ENCODE measurements at regions not wholly inside any gene's neighbourhood (a gene's known extent, or its start where the extent isn't known, plus 50 kb on each side); places are given as distances from the start of the nearest gene placed in this dataset.
A peak's percentile ranks its signal among the peaks of the same experiment; 100 is the strongest.

DNA sequence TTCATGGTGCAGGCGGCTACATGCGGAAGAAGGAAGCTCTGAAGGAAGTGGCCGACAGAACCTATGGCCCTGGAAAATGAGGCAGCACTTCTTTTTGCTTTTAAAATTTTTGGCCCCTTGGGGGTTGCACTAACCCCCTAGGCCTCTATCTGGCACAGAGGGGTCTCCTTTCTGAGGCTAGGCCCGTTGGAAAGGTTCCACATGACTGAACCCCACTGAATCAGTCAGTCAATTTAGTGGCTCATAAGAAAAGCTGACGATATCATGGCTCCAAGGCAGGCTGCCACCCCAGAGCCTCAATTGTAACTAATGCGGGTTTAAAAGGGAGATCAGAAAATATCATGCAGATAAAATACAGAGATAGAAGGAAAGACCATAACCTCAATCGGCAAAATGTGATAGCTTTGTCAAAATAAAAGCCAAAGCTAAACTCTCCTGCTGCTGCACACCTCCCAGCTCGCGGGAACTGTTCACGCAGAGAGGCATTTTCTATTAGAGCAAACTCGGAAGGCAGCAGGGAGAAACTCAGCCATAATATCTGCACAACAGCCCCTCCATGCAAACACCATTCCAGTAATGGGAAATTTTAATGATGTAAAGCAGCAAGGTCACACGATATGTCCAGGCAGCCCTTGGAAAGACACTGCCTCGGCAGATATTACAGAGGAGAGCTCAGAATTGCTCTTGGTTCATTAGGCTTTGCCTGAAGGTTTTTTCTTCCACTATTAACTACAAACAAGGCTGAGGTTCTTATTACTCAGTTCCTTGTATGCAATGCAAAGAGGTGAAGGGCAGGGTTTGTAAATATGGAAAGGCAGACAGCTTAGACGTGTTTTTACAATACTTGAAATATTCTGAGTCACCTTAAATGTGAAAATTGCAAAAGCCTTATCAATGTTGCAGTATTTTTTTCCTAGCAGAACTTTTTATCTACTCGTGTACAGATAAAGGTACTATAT lies 200.4 kb upstream of the PMFBP1 start:
- H3K4ac ChIP-seq (replicated peaks; ENCODE audit: insufficient read length, low read depth, low read length), result no peak overlapping the region
- no peak overlapping the region for H3K27ac ChIP-seq (ENCODE audit: low read depth, low read length)
- no peak overlapping the region for H3K14ac ChIP-seq (ENCODE audit: insufficient read length)
- no peaks in the 10 kb centered on the region for H3K9me3 ChIP-seq (ENCODE audit: insufficient read depth in 2 of 2, low read depth in 1 of 2, low read length in 1 of 2)
- no peak overlapping the region for H2AFZ ChIP-seq (ENCODE audit: low read length)
- H3K56ac ChIP-seq (replicated peaks; ENCODE audit: insufficient read length, low read depth, low read length), result no peak overlapping the region
- no peak for FAIRE-seq
- no peak overlapping the region; a peak in 1 of 4 replicates for H3K4me2 ChIP-seq (ENCODE audit: insufficient read depth in 1 of 2, low read depth in 2 of 2, low read length in 2 of 2)
- H3K4me3 ChIP-seq (ENCODE audit: extremely low read depth in 1 of 4, insufficient read depth in 2 of 4, low read depth in 3 of 4, low read length in 4 of 4), result no peak overlapping the region
- no peak overlapping the region for H2BK15ac ChIP-seq (ENCODE audit: low read length)
- H2BK120ac ChIP-seq (replicated peaks; ENCODE audit: low read depth, low read length), result no peak overlapping the region
- no peaks in the 10 kb centered on the region for H4K20me1 ChIP-seq (replicated peaks in 1 of 2; ENCODE audit: control insufficient read depth in 1 of 2, insufficient read depth in 2 of 2, low read length in 2 of 2)
- H2BK20ac ChIP-seq (ENCODE audit: low read length), result no peak overlapping the region
- CTCF ChIA-PET (ENCODE audit: partially characterized antibody), result interaction anchor here (0.5 to 2.0 kb wide), 6 partner anchors 15 to 248 kb away, joined by 3 to 7 read pairs (median 4); no protein-coding TSS in a partner anchor
- no peak overlapping the region for H2AK5ac ChIP-seq (ENCODE audit: low read depth, low read length)
- no peak for DNase-seq (ENCODE audit: low read depth in 1 of 2, low spot score in 2 of 2)
- no peak overlapping the region for H4K5ac ChIP-seq (ENCODE audit: insufficient read length, low read depth, low read length)
- H3K23me2 ChIP-seq (ENCODE audit: low read depth, low read length), result no peaks in the 10 kb centered on the region
- H2BK12ac ChIP-seq (ENCODE audit: low read depth, low read length), result no peak overlapping the region
- POLR2A ChIA-PET (ENCODE audit: partially characterized antibody), result no interaction called here
- H3K27me3 ChIP-seq (replicated peaks in 1 of 4; ENCODE audit: control insufficient read depth in 3 of 4, extremely low read depth in 1 of 4, insufficient read depth in 3 of 4, low read length in 3 of 4), result peaks cover 0 to 1% (median 0%) of the 10 kb centered on the region in 4 experiments; a peak in 1 of 7 replicates
- H4K8ac ChIP-seq (ENCODE audit: extremely low read depth, insufficient read depth, low read length), result no peak overlapping the region
- no peak overlapping the region for H3K23ac ChIP-seq (ENCODE audit: insufficient read length)
- H2BK5ac ChIP-seq (ENCODE audit: low read depth, low read length), result no peak overlapping the region; the same call in 1 of the 2 replicates
- WGBS, 2 experiments (ENCODE audit: extremely low coverage in 1 of 2, insufficient coverage in 1 of 2, insufficient read length in 1 of 2, insufficient replicate concordance in 2 of 2, low coverage in 1 of 2, low lambda C conversion rate in 2 of 2, missing lambda C conversion rate in 1 of 2), result 86% methylated on average over 15 of the region's 15 CpGs; no CpG with 5 or more reads in 1 of the 2 experiments
- no peaks in the 10 kb centered on the region for H3K36me3 ChIP-seq (ENCODE audit: control insufficient read depth in 2 of 4, insufficient read depth in 4 of 4, low read length in 3 of 4)
- H3K79me1 ChIP-seq (ENCODE audit: low read depth, low read length), result no peaks in the 10 kb centered on the region
- H3K4me1 ChIP-seq (replicated peaks in 1 of 4; ENCODE audit: control insufficient read depth in 3 of 4, insufficient read depth in 4 of 4, low read length in 3 of 4), result peaks cover 0 to 14% (median 7%) of the 10 kb centered on the region in 4 experiments; a peak in 5 of 7 replicates
- H4K91ac ChIP-seq (replicated peaks; ENCODE audit: insufficient read length, low read length), result peak overlapping the region; percentile 30
- no peaks in the 10 kb centered on the region for H3K79me2 ChIP-seq (ENCODE audit: control insufficient read depth in 1 of 2, insufficient read depth in 2 of 2, low read length in 2 of 2)
- no peak overlapping the region for H3K9ac ChIP-seq (replicated peaks in 1 of 4; ENCODE audit: extremely low read depth in 1 of 4, low read depth in 3 of 4, low read length in 3 of 4)
- no peak overlapping the region for H3K18ac ChIP-seq (ENCODE audit: extremely low read depth, low read length)
- no peak for TF ChIP-seq SIRT6 (IDR thresholded peaks at IDR 0.05; ENCODE audit: low read length)
- TF ChIP-seq SRF (IDR thresholded peaks at IDR 0.05; ENCODE audit: low read depth, low read length), result no peak
- TF ChIP-seq, protein P1, sequence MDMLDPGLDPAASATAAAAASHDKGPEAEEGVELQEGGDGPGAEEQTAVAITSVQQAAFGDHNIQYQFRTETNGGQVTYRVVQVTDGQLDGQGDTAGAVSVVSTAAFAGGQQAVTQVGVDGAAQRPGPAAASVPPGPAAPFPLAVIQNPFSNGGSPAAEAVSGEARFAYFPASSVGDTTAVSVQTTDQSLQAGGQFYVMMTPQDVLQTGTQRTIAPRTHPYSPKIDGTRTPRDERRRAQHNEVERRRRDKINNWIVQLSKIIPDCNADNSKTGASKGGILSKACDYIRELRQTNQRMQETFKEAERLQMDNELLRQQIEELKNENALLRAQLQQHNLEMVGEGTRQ (IDR thresholded peaks at IDR 0.05; ENCODE audit: low read length), result no peak
- TF ChIP-seq, protein P2, sequence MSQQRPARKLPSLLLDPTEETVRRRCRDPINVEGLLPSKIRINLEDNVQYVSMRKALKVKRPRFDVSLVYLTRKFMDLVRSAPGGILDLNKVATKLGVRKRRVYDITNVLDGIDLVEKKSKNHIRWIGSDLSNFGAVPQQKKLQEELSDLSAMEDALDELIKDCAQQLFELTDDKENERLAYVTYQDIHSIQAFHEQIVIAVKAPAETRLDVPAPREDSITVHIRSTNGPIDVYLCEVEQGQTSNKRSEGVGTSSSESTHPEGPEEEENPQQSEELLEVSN (IDR thresholded peaks at IDR 0.05), result no peak
- TF ChIP-seq JUN (IDR thresholded peaks at IDR 0.05; ENCODE audit: low read depth, low read length), result no peak
- TF ChIP-seq, protein P3, sequence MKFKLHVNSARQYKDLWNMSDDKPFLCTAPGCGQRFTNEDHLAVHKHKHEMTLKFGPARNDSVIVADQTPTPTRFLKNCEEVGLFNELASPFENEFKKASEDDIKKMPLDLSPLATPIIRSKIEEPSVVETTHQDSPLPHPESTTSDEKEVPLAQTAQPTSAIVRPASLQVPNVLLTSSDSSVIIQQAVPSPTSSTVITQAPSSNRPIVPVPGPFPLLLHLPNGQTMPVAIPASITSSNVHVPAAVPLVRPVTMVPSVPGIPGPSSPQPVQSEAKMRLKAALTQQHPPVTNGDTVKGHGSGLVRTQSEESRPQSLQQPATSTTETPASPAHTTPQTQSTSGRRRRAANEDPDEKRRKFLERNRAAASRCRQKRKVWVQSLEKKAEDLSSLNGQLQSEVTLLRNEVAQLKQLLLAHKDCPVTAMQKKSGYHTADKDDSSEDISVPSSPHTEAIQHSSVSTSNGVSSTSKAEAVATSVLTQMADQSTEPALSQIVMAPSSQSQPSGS (IDR thresholded peaks at IDR 0.05; ENCODE audit: low read length), result no peak
- no peak for TF ChIP-seq CREB1 (IDR thresholded peaks at IDR 0.05)
- TF ChIP-seq TBP (IDR thresholded peaks at IDR 0.05; ENCODE audit: low read depth, low read length), result no peak
- TF ChIP-seq RFX5 (IDR thresholded peaks at IDR 0.05; ENCODE audit: borderline replicate concordance, low read depth, low read length), result no peak
